GM23338 (cell line): ENCODE measurements at regions not wholly inside any gene's neighbourhood (a gene's known extent, or its start where the extent isn't known, plus 50 kb on each side); places are given as distances from the start of the nearest gene placed in this dataset.
A peak's percentile ranks its signal among the peaks of the same experiment; 100 is the strongest.

Experiments used
- ATAC-seq: fragments of 200-7000 bp; cut with Tn5 transposase; 3 replicates; pipeline ENCODE4 v1.9.1; 2020
- DNase-seq: peaks from one replicate; pipeline ENCODE4 v3.0.0-alpha.2; 2015; ENCODE audit warnings: low spot score
- H2AFZ ChIP-seq: fragments of 200-600 bp; sonication (generic); 2 replicates; pipeline ENCODE4 v1.8.0; 2016; ENCODE audit warnings: antibody characterized with exemption, mild to moderate bottlenecking, moderate library complexity
- H3F3A ChIP-seq: fragments of 200-600 bp; sonication (generic); replicated peaks from 2 replicates; pipeline ENCODE4 v1.8.0; 2017; ENCODE audit warnings: antibody characterized with exemption, mixed run types, low read depth
- H3K27ac ChIP-seq: fragments of 200-600 bp; sonication (generic); 2 replicates; pipeline ENCODE4 v1.6.1; 2016; ENCODE audit warnings: low read depth
- H3K27me3 ChIP-seq: fragments of 200-600 bp; sonication (generic); 2 replicates; pipeline ENCODE4 v1.8.0; 2016; ENCODE audit warnings: mild to moderate bottlenecking, mixed run types, moderate library complexity; ENCODE audit not compliant: insufficient read depth
- H3K36me3 ChIP-seq: fragments of 200-600 bp; sonication (generic); 2 replicates; pipeline ENCODE4 v1.8.0; 2016; ENCODE audit warnings: mild to moderate bottlenecking; ENCODE audit not compliant: insufficient read depth
- H3K4me1 ChIP-seq: fragments of 200-600 bp; sonication (generic); 2 replicates; pipeline ENCODE4 v1.8.0; 2016; ENCODE audit warnings: mild to moderate bottlenecking, moderate library complexity; ENCODE audit not compliant: insufficient read depth
- H3K4me2 ChIP-seq: fragments of 200-600 bp; sonication (generic); 2 replicates; pipeline ENCODE4 v1.7.1; 2017; ENCODE audit warnings: mixed run types
- H3K4me3 ChIP-seq: fragments of 200-600 bp; sonication (generic); 2 replicates; pipeline ENCODE4 v1.6.1; 2016; ENCODE audit warnings: mixed run types
- H3K79me2 ChIP-seq: fragments of 200-600 bp; sonication (generic); replicated peaks from 2 replicates; pipeline ENCODE4 v1.8.0; 2017; ENCODE audit warnings: mild to moderate bottlenecking; ENCODE audit not compliant: insufficient read depth
- H3K9me2 ChIP-seq: fragments of 200-600 bp; sonication (generic); 2 replicates; pipeline ENCODE4 v1.8.0; 2017; ENCODE audit not compliant: insufficient read depth
- H4K20me1 ChIP-seq: fragments of 200-600 bp; sonication (generic); replicated peaks from 2 replicates; pipeline ENCODE4 v1.8.0; 2017; ENCODE audit warnings: mild to moderate bottlenecking; ENCODE audit not compliant: insufficient read depth
- H3K27ac Mint-ChIP-seq: 2 replicates; pipeline ENCODE4 v1.8.0; 2020; ENCODE audit warnings: inconsistent platforms, mild to moderate bottlenecking, moderate library complexity, mixed read lengths
- H3K27me3 Mint-ChIP-seq: 3 replicates; pipeline ENCODE4 v1.8.0; 2022; ENCODE audit warnings: low read depth, mild to moderate bottlenecking, moderate library complexity, mixed read lengths, inconsistent platforms; ENCODE audit not compliant: insufficient read depth, poor library complexity
- H3K36me3 Mint-ChIP-seq: 3 replicates; pipeline ENCODE4 v1.8.0; 2021; ENCODE audit warnings: low read depth, mild to moderate bottlenecking, inconsistent platforms, moderate library complexity, mixed read lengths
- H3K4me1 Mint-ChIP-seq: 3 replicates; pipeline ENCODE4 v1.8.0; 2020; ENCODE audit warnings: mild to moderate bottlenecking, inconsistent platforms, mixed read lengths
- H3K4me3 Mint-ChIP-seq: 3 replicates; pipeline ENCODE4 v1.8.0; 2021; ENCODE audit warnings: moderate library complexity, mild to moderate bottlenecking, inconsistent platforms, mixed read lengths
- H3K9me3 Mint-ChIP-seq: 3 replicates; pipeline ENCODE4 v1.8.0; 2020; ENCODE audit warnings: moderate library complexity, mild to moderate bottlenecking, inconsistent platforms, mixed read lengths
- EZH2 ChIP-seq: fragments of 200-600 bp; sonication (generic); IDR thresholded peaks from one replicate; pipeline ENCODE4 v1.8.0; 2017; ENCODE audit warnings: antibody characterized with exemption, mild to moderate bottlenecking, low read depth; ENCODE audit not compliant: unreplicated experiment
- EZH2phosphoT487 ChIP-seq: fragments of 200-600 bp; sonication (generic); IDR thresholded peaks from one replicate; pipeline ENCODE4 v1.8.1; 2018; ENCODE audit warnings: antibody characterized with exemption; ENCODE audit not compliant: unreplicated experiment
- JUNB ChIP-seq: IDR thresholded peaks from one replicate; pipeline ENCODE4 v1.6.1; 2016; ENCODE audit warnings: antibody characterized with exemption; ENCODE audit not compliant: unreplicated experiment
- NANOG ChIP-seq: IDR thresholded peaks from 2 replicates; pipeline ENCODE4 v1.6.1; 2016; ENCODE audit warnings: antibody characterized with exemption, borderline replicate concordance
- POLR2AphosphoS5 ChIP-seq: IDR thresholded peaks from 2 replicates; pipeline ENCODE4 v1.6.1; 2016; ENCODE audit warnings: antibody characterized with exemption, low read depth
- REST ChIP-seq: IDR thresholded peaks from one replicate; pipeline ENCODE4 v1.6.1; 2018; ENCODE audit warnings: antibody characterized with exemption; ENCODE audit not compliant: unreplicated experiment
- STAT1 ChIP-seq: IDR thresholded peaks from one replicate; pipeline ENCODE4 v1.6.1; 2016; ENCODE audit warnings: antibody characterized with exemption; ENCODE audit not compliant: unreplicated experiment
- ZNF114 ChIP-seq: fragments of 250-450 bp; sonication (Bioruptor Pico); IDR thresholded peaks from 2 replicates; pipeline ENCODE4 v1.5.0; 2020; ENCODE audit warnings: mild to moderate bottlenecking, moderate library complexity
- ZNF331 ChIP-seq: fragments of 250-450 bp; sonication (Bioruptor Pico); IDR thresholded peaks from 2 replicates; pipeline ENCODE4 v1.5.0; 2020; ENCODE audit warnings: low read depth, mild to moderate bottlenecking, moderate library complexity
- TF ChIP-seq, protein P1 (sequence below), 2 experiments: fragments of 200-600 bp in 1 of 2; sonication (generic) in 1 of 2; conservative IDR thresholded peaks; 2 replicates each; pipeline versions ENCODE4 v1.5.1 to v1.6.1; 2016 to 2017; ENCODE audit warnings: antibody characterized with exemption in 2 of 2, low read depth in 2 of 2, mild to moderate bottlenecking in 2 of 2, moderate library complexity in 1 of 2
- TF ChIP-seq, protein P2 (sequence below): IDR thresholded peaks from 2 replicates; pipeline ENCODE4 v1.6.1; 2016; ENCODE audit warnings: antibody characterized with exemption

DNA sequence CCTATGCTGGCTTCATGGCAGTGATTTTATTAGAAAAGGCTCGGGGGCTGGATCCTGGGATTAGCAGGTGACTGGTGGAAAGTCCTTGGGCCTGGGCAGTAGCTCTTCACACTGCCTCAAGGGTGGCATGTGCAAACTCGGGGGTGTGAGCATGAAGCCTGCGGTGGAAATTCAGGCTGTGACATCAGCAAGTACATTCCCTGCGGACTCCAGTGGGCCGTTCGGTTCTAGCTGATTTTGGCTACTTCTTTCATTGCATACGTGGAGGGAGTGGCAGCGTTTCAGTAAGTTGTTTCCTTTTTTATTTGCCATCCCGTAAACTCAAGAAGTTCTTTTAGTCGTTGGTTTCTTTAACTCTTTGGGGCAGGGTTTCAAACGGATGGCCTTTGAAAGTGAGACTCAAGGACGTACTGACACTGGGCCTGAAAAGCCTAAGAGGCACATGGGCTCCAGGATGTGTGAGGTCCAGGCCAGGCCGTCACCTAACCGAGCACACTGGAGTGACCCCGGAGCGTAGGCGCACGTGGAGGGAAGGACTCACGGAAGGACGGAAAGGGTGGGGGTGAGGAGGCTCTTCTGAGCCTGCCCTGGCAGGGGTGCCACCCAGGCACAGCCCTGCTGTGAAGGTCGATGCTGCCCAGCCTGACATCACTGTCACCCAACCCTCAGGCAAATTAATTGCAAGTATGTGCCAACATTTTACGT, 104.0 kb upstream of the FRMD1 start:
- H3K4me2 ChIP-seq: no peak overlapping the region
- DNase-seq: no peak

More for the DNA sequence above, 104.0 kb upstream of the FRMD1 start:
- Histone ChIP-seq H3F3A (no peaks in the 10 kb centered on the region), H4K20me1 (no peaks in the 10 kb centered on the region), H3K4me1 (peaks cover 32% of the 10 kb centered on the region), H2AFZ (0 out of 2 replicates have a peak overlapping the region, but pooled peaks have one; percentile 29), H3K9me2 (peaks cover 7% of the 10 kb centered on the region; the same call in 1 of the 2 replicates), H3K27me3 (no peaks in the 10 kb centered on the region), H3K79me2 (no peaks in the 10 kb centered on the region), H3K4me3 (no peak overlapping the region), H3K27ac (no peak overlapping the region), H3K36me3 (no peaks in the 10 kb centered on the region)
- ATAC-seq: no peak
- no peak overlapping the region; the same call in 2 of the 3 replicates for H3K4me3 Mint-ChIP-seq
- peaks cover 21% of the 10 kb centered on the region for H3K9me3 Mint-ChIP-seq
- no peak for TF ChIP-seq ZNF114
- no peak for TF ChIP-seq NANOG
- no peak for TF ChIP-seq REST
- no peak for TF ChIP-seq EZH2phosphoT487
- no peak for TF ChIP-seq STAT1
- TF ChIP-seq, protein P1, sequence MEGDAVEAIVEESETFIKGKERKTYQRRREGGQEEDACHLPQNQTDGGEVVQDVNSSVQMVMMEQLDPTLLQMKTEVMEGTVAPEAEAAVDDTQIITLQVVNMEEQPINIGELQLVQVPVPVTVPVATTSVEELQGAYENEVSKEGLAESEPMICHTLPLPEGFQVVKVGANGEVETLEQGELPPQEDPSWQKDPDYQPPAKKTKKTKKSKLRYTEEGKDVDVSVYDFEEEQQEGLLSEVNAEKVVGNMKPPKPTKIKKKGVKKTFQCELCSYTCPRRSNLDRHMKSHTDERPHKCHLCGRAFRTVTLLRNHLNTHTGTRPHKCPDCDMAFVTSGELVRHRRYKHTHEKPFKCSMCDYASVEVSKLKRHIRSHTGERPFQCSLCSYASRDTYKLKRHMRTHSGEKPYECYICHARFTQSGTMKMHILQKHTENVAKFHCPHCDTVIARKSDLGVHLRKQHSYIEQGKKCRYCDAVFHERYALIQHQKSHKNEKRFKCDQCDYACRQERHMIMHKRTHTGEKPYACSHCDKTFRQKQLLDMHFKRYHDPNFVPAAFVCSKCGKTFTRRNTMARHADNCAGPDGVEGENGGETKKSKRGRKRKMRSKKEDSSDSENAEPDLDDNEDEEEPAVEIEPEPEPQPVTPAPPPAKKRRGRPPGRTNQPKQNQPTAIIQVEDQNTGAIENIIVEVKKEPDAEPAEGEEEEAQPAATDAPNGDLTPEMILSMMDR (conservative IDR thresholded peaks at IDR 0.05; ENCODE audit: low read depth in 2 of 2): no peak
- no peak for TF ChIP-seq JUNB
- no peak for TF ChIP-seq POLR2AphosphoS5
- no peak for TF ChIP-seq ZNF331 (CRISPR knock-in tag)
- TF ChIP-seq, protein P2, sequence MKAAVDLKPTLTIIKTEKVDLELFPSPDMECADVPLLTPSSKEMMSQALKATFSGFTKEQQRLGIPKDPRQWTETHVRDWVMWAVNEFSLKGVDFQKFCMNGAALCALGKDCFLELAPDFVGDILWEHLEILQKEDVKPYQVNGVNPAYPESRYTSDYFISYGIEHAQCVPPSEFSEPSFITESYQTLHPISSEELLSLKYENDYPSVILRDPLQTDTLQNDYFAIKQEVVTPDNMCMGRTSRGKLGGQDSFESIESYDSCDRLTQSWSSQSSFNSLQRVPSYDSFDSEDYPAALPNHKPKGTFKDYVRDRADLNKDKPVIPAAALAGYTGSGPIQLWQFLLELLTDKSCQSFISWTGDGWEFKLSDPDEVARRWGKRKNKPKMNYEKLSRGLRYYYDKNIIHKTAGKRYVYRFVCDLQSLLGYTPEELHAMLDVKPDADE: no peak
- TF ChIP-seq EZH2: no peak
- H3K27me3 Mint-ChIP-seq: peaks cover 6% of the 10 kb centered on the region
- peaks cover 42% of the 10 kb centered on the region for H3K4me1 Mint-ChIP-seq
- H3K27ac Mint-ChIP-seq: peak overlapping the region; percentile 50; the same call in 1 of the 2 replicates
- H3K36me3 Mint-ChIP-seq: peaks cover 6% of the 10 kb centered on the region; the same call in 2 of the 3 replicates
